ENCODE measurements at regions not wholly inside any gene's neighbourhood (a gene's known extent, or its start where the extent isn't known, plus 50 kb on each side); places are given as distances from the start of the nearest gene placed in this dataset.
"Not testable (repeated sequence)": the region's sequence is repeated elsewhere in the genome, so short reads cannot be mapped to it uniquely, and the experiment has no call there.

- H3K4me1 Mint-ChIP-seq, result peaks cover 25% of the 10 kb centered on the region
- ATAC-seq (ENCODE audit: low read depth) (peak; percentile 74), DNase-seq (ENCODE audit: low spot score in 2 of 2) (no peak)
- H3K9me3 Mint-ChIP-seq, result peaks cover 6% of the 10 kb centered on the region
- peaks cover 1% of the 10 kb centered on the region for H3K36me3 Mint-ChIP-seq
- no peak overlapping the region for H3K4me3 Mint-ChIP-seq
- H3K27me3 Mint-ChIP-seq, result no peaks in the 10 kb centered on the region
- H3K27ac Mint-ChIP-seq, result peak overlapping the region; percentile 72
Observed at GRCh38 chr1:219081943-219082925, 91.4 kb upstream of the LYPLAL1 start.

- H3K36me3 Mint-ChIP-seq, result peaks cover 1% of the 10 kb centered on the region
Observed at GRCh38 chr1:219083631-219084030, 90.0 kb upstream of the LYPLAL1 start.

GRCh38 chr1:219085082-219085481, 88.6 kb upstream of the LYPLAL1 start:
- Mint-ChIP-seq H3K27ac (no peak overlapping the region), H3K9me3 (peaks cover 4% of the 10 kb centered on the region), H3K27me3 (no peaks in the 10 kb centered on the region), H3K36me3 (peaks cover 1% of the 10 kb centered on the region), H3K4me1 (peaks cover 34% of the 10 kb centered on the region), H3K4me3 (no peak overlapping the region)
- no peak for DNase-seq (ENCODE audit: low spot score in 2 of 2)
- ATAC-seq (ENCODE audit: low read depth), result no peak

More at GRCh38 chr1:219083631-219084030, 90.0 kb upstream of the LYPLAL1 start:
- no peaks in the 10 kb centered on the region for H3K27me3 Mint-ChIP-seq
- H3K4me1 Mint-ChIP-seq, result peaks cover 28% of the 10 kb centered on the region
- H3K4me3 Mint-ChIP-seq, result no peak overlapping the region
- H3K9me3 Mint-ChIP-seq, result peaks cover 6% of the 10 kb centered on the region
- no peak overlapping the region for H3K27ac Mint-ChIP-seq
- ATAC-seq (ENCODE audit: low read depth), result no peak
- DNase-seq (ENCODE audit: low spot score in 2 of 2), result no peak

GRCh38 chr1:219085988-219086387, 87.7 kb upstream of the LYPLAL1 start:
- Mint-ChIP-seq H3K36me3 (peaks cover 1% of the 10 kb centered on the region), H3K4me3 (no peak overlapping the region), H3K27me3 (no peaks in the 10 kb centered on the region), H3K4me1 (peaks cover 38% of the 10 kb centered on the region), H3K27ac (no peak overlapping the region), H3K9me3 (peaks cover 4% of the 10 kb centered on the region)
- DNase-seq (ENCODE audit: low spot score in 2 of 2) (no peak), ATAC-seq (ENCODE audit: low read depth) (no peak)

- no peak overlapping the region for H3K4me3 Mint-ChIP-seq
- peaks cover 6% of the 10 kb centered on the region for H3K9me3 Mint-ChIP-seq
- peaks cover 38% of the 10 kb centered on the region for H3K4me1 Mint-ChIP-seq
- no peaks in the 10 kb centered on the region for H3K27me3 Mint-ChIP-seq
- H3K36me3 Mint-ChIP-seq, result peaks cover 2% of the 10 kb centered on the region
- no peak for DNase-seq (ENCODE audit: low spot score in 2 of 2)
- H3K27ac Mint-ChIP-seq, result peak overlapping the region; percentile 97
- no peak for ATAC-seq (ENCODE audit: low read depth)
Observed at GRCh38 chr1:219086956-219087469, 86.7 kb upstream of the LYPLAL1 start.

- Mint-ChIP-seq H3K27ac (peak overlapping the region; percentile 97), H3K27me3 (no peaks in the 10 kb centered on the region), H3K4me3 (peak overlapping the region; percentile 39), H3K9me3 (peaks cover 4% of the 10 kb centered on the region), H3K36me3 (peaks cover 7% of the 10 kb centered on the region), H3K4me1 (peaks cover 28% of the 10 kb centered on the region)
- ATAC-seq (ENCODE audit: low read depth) (no peak), DNase-seq (ENCODE audit: low spot score in 2 of 2) (no peak)
Observed at GRCh38 chr1:219088778-219089557, 84.7 kb upstream of the LYPLAL1 start.

- Mint-ChIP-seq H3K27ac (peak overlapping the region; percentile 97), H3K4me3 (peak overlapping the region; percentile 63), H3K4me1 (peaks cover 28% of the 10 kb centered on the region), H3K27me3 (no peaks in the 10 kb centered on the region), H3K9me3 (peaks cover 4% of the 10 kb centered on the region), H3K36me3 (peaks cover 7% of the 10 kb centered on the region)
- ATAC-seq (ENCODE audit: low read depth) (peak; percentile 95), DNase-seq (ENCODE audit: low spot score in 2 of 2) (peak in 1 of 2 donors; percentile 11)
Observed at GRCh38 chr1:219090607-219091006, 83.1 kb upstream of the LYPLAL1 start.

- H3K27ac Mint-ChIP-seq, result no peak overlapping the region
Observed at GRCh38 chr1:219092206-219092605, 81.5 kb upstream of the LYPLAL1 start.

GRCh38 chr1:219099307-219099706, 74.4 kb upstream of the LYPLAL1 start:
- Mint-ChIP-seq H3K9me3 (peaks cover 5% of the 10 kb centered on the region), H3K4me1 (peaks cover 19% of the 10 kb centered on the region), H3K27ac (peak overlapping the region; percentile 53)

More at GRCh38 chr1:219092206-219092605, 81.5 kb upstream of the LYPLAL1 start:
- Mint-ChIP-seq H3K9me3 (peaks cover 9% of the 10 kb centered on the region), H3K4me1 (peaks cover 21% of the 10 kb centered on the region), H3K36me3 (peaks cover 7% of the 10 kb centered on the region), H3K4me3 (no peak overlapping the region), H3K27me3 (no peaks in the 10 kb centered on the region)
- no peak for DNase-seq (ENCODE audit: low spot score in 2 of 2)
- no peak for ATAC-seq (ENCODE audit: low read depth)

GRCh38 chr1:219100059-219100458, 73.6 kb upstream of the LYPLAL1 start:
- no peak for DNase-seq (ENCODE audit: low spot score in 2 of 2)
- Mint-ChIP-seq H3K27ac (peak overlapping the region; percentile 53), H3K4me3 (no peak overlapping the region), H3K27me3 (no peaks in the 10 kb centered on the region), H3K4me1 (peaks cover 19% of the 10 kb centered on the region), H3K36me3 (peaks cover 2% of the 10 kb centered on the region), H3K9me3 (peaks cover 5% of the 10 kb centered on the region)
- no peak for ATAC-seq (ENCODE audit: low read depth)

More at GRCh38 chr1:219099307-219099706, 74.4 kb upstream of the LYPLAL1 start:
- no peak overlapping the region for H3K4me3 Mint-ChIP-seq
- ATAC-seq (ENCODE audit: low read depth) (peak; percentile 46), DNase-seq (ENCODE audit: low spot score in 2 of 2) (no peak)
- peaks cover 2% of the 10 kb centered on the region for H3K36me3 Mint-ChIP-seq
- no peaks in the 10 kb centered on the region for H3K27me3 Mint-ChIP-seq

GRCh38 chr1:219102466-219102865, 71.2 kb upstream of the LYPLAL1 start:
- H3K9me3 Mint-ChIP-seq; ATAC-seq (ENCODE audit: low read depth); H3K4me3 Mint-ChIP-seq; DNase-seq (ENCODE audit: low spot score in 2 of 2); H3K27me3 Mint-ChIP-seq; H3K27ac Mint-ChIP-seq; H3K36me3 Mint-ChIP-seq: not testable (repeated sequence)
- peaks cover 19% of the 10 kb centered on the region for H3K4me1 Mint-ChIP-seq

GRCh38 chr1:219105893-219106292, 67.8 kb upstream of the LYPLAL1 start:
- no peaks in the 10 kb centered on the region for H3K36me3 Mint-ChIP-seq
- H3K27me3 Mint-ChIP-seq, result no peaks in the 10 kb centered on the region
- no peak overlapping the region for H3K27ac Mint-ChIP-seq
- peaks cover 1% of the 10 kb centered on the region for H3K9me3 Mint-ChIP-seq
- DNase-seq (ENCODE audit: low spot score in 2 of 2) (no peak), ATAC-seq (ENCODE audit: low read depth) (no peak)
- H3K4me1 Mint-ChIP-seq, result peaks cover 8% of the 10 kb centered on the region
- no peak overlapping the region for H3K4me3 Mint-ChIP-seq

- Mint-ChIP-seq H3K4me1 (peaks cover 4% of the 10 kb centered on the region), H3K9me3 (peaks cover 9% of the 10 kb centered on the region), H3K36me3 (peaks cover 5% of the 10 kb centered on the region), H3K27ac (no peak overlapping the region), H3K4me3 (no peak overlapping the region), H3K27me3 (peaks cover 5% of the 10 kb centered on the region)
- no peak for ATAC-seq (ENCODE audit: low read depth)
- no peak for DNase-seq (ENCODE audit: low spot score in 2 of 2)
Observed at GRCh38 chr1:219109424-219110018, 64.2 kb upstream of the LYPLAL1 start.

Data from memory B cell (primary cell).